Psoas muscle (tissue), 7 donors: ENCODE measurements at regions not wholly inside any gene's neighbourhood (a gene's known extent, or its start where the extent isn't known, plus 50 kb on each side); places are given as distances from the start of the nearest gene placed in this dataset.
"Not testable (repeated sequence)": the region's sequence is repeated elsewhere in the genome, so short reads cannot be mapped to it uniquely, and the experiment has no call there.

Source experiments
- ATAC-seq, 4 donors: fragments of 200-7000 bp; cut with Tn5 transposase; one replicate each; pipeline ENCODE4 v1.9.1; 2020; ENCODE audit warnings: moderate library complexity in 3 of 4, mild to moderate bottlenecking in 2 of 4
- DNase-seq, 2 donors: peaks; one replicate each; pipeline ENCODE4 v3.0.0-alpha.2; 2020
- H3K27ac ChIP-seq: fragments of 200-600 bp; one replicate; pipeline ENCODE4 v1.8.0; 2022
- H3K27me3 ChIP-seq, 3 donors: fragments of 200-600 bp in 1 of 3; one replicate each; pipeline versions ENCODE4 v1.6.1 to v1.8.0; 2013 to 2022; ENCODE audit warnings: low read length in 2 of 3, mild to moderate bottlenecking in 2 of 3, moderate library complexity in 1 of 3; ENCODE audit not compliant: insufficient read depth in 3 of 3
- H3K36me3 ChIP-seq, 2 donors: fragments of 200-600 bp in 1 of 2; one replicate each; pipeline versions ENCODE4 v1.6.1 to v1.8.0; 2013 to 2022; ENCODE audit warnings: low read depth in 1 of 2, mild to moderate bottlenecking in 1 of 2, moderate library complexity in 1 of 2; ENCODE audit not compliant: insufficient read depth in 1 of 2
- H3K4me1 ChIP-seq: fragments of 200-600 bp; one replicate; pipeline ENCODE4 v1.8.0; 2022
- H3K4me3 ChIP-seq: fragments of 200-600 bp; one replicate; pipeline ENCODE4 v1.8.0; 2022; ENCODE audit warnings: mild to moderate bottlenecking
- H3K9me3 ChIP-seq: fragments of 200-600 bp; one replicate; pipeline ENCODE4 v1.8.0; 2022
- CTCF ChIP-seq: fragments of 200-600 bp; IDR thresholded peaks from one replicate; pipeline ENCODE4 v1.8.0; 2022; ENCODE audit warnings: antibody characterized with exemption
- WGBS, 3 donors: extraction: QIAGEN DNeasy Blood & Tissue Kit; methylation state at CpG; one replicate each; pipeline versions ENCODE4 v1.1.6 to v1.1.7; 2013; 5-methylcytosine and 5-hydroxymethylcytosine counted together
- intact Hi-C, 2 donors: fragments of 100-400 bp; cut with DNase I; formaldehyde crosslinking; loops; one replicate each; pipeline versions ENCODE4 v1.11.0 to v1.14.2; 2022
- donor health status: healthy with polysubstance abuse.
- donor health status: DM: no; HTN: no; CAD: no; lungs with moderate emphysema.
- donor health status: Bipolar disorder and iron deficiency.
- donor health status: healthy.
- donor health status: DM: yes; HTN: yes; CAD: no.
- donor health status: DM: no; HTN: no; CAD: no.
- donor health status: DM: yes; HTN: yes; CAD: no.

GRCh38 chr9:93774331-93775102, 180.6 kb downstream of the BARX1 start:
- intact Hi-C loops, result no loop called here
- no peak for TF ChIP-seq CTCF
- DNase-seq (no peak), ATAC-seq (no peak)
- Histone ChIP-seq H3K4me1 (no peaks in the 10 kb centered on the region), H3K27me3 (no peaks in the 10 kb centered on the region), H3K9me3 (no peaks in the 10 kb centered on the region), H3K27ac (no peak overlapping the region), H3K4me3 (no peak overlapping the region), H3K36me3 (no peaks in the 10 kb centered on the region)
- 76 to 77% (median 77%) methylated on average over 8 of the region's 8 CpGs for WGBS, 3 donors

GRCh38 chr9:93771276-93771675, 183.9 kb downstream of the BARX1 start:
- 77 to 86% (median 81%) methylated on average over 1 of the region's 1 CpG for WGBS, 3 donors
- intact Hi-C loops, result no loop called here
- Histone ChIP-seq H3K27ac (no peak overlapping the region), H3K4me1 (no peaks in the 10 kb centered on the region), H3K9me3 (peaks cover 7% of the 10 kb centered on the region), H3K4me3 (no peak overlapping the region), H3K27me3 (no peaks in the 10 kb centered on the region), H3K36me3 (no peaks in the 10 kb centered on the region)
- no peak for TF ChIP-seq CTCF
- ATAC-seq (no peak), DNase-seq (no peak)

GRCh38 chr9:93761822-93762221, 185.4 kb downstream of the PHF2 start:
- ATAC-seq (no peak), DNase-seq (no peak)
- intact Hi-C loops, result no loop called here
- TF ChIP-seq CTCF, result no peak
- Histone ChIP-seq H3K27me3 (peaks cover 0 to 3% (median 0%) of the 10 kb centered on the region in 3 donors), H3K36me3 (no peaks in the 10 kb centered on the region), H3K4me3 (no peak overlapping the region), H3K27ac (no peak overlapping the region), H3K9me3 (peaks cover 25% of the 10 kb centered on the region), H3K4me1 (no peaks in the 10 kb centered on the region)
- WGBS, 3 donors, result 68 to 75% (median 70%) methylated on average over 3 of the region's 3 CpGs

- Histone ChIP-seq H3K9me3 (peaks cover 36% of the 10 kb centered on the region), H3K36me3 (no peaks in the 10 kb centered on the region), H3K4me3 (no peak overlapping the region), H3K27ac (no peak overlapping the region), H3K27me3 (peaks cover 0 to under 1% (median 0%) of the 10 kb centered on the region in 3 donors), H3K4me1 (no peaks in the 10 kb centered on the region)
- TF ChIP-seq CTCF, result no peak
- ATAC-seq (no peak), DNase-seq (no peak)
- intact Hi-C loops, result no loop called here
- WGBS, 3 donors, result 65 to 72% (median 69%) methylated on average over 2 of the region's 2 CpGs
These were observed 173.7 kb downstream of the PHF2 start for GRCh38 chr9:93750045-93750444.

GRCh38 chr9:93748827-93749226, 172.4 kb downstream of the PHF2 start:
- H3K27ac ChIP-seq, H3K36me3 ChIP-seq, H3K4me3 ChIP-seq, H3K4me1 ChIP-seq, H3K27me3 ChIP-seq, intact Hi-C loops, ATAC-seq, DNase-seq: not testable (repeated sequence)
- 97 to 100% (median 100%) methylated on average over 1 of the region's 1 CpG for WGBS, 3 donors
- H3K9me3 ChIP-seq, result peaks cover 41% of the 10 kb centered on the region
